UCSD-AML1 (cell line): ENCODE measurements at regions not wholly inside any gene's neighbourhood (a gene's known extent, or its start where the extent isn't known, plus 50 kb on each side); places are given as distances from the start of the nearest gene placed in this dataset.
"Not testable (repeated sequence)": the region's sequence is repeated elsewhere in the genome, so short reads cannot be mapped to it uniquely, and the experiment has no call there.

Experiments
- DNase-seq: peaks from one replicate; lab custom pipeline; 2025; ENCODE audit not compliant: unreplicated experiment; lab: John Stamatoyannopoulos, UW

- no peak for DNase-seq
These were observed 74.9 kb downstream of the ALG10 start for GRCh38 chr12:34097213-34097612.

DNA sequence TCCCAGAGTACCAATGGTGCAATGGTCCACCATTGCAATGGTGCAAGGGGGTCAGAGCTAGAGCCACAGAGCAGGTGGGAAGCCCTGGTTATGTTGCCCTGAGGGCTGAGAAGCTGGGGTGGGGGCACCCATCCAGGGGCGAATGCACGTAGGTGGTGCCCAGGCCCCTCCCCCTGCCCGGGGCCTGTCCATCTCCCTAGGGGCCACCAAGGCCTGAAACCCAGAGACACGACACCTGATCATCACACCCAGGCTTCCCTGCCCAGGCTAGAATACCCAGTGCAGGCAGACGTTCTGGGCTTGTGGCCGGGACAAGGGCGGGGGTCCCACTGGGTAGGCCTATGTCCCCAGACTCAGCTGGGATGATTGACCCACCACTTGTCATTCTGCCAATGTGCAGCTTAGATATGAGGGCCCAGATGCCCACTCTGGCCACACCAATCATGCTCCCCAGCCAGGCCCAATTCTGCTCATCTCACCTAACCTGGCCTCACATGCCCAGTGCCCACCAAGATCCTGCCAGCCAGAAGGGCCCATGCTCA is 83.2 kb downstream of the ALG10 start:
- DNase-seq = no peak

DNA sequence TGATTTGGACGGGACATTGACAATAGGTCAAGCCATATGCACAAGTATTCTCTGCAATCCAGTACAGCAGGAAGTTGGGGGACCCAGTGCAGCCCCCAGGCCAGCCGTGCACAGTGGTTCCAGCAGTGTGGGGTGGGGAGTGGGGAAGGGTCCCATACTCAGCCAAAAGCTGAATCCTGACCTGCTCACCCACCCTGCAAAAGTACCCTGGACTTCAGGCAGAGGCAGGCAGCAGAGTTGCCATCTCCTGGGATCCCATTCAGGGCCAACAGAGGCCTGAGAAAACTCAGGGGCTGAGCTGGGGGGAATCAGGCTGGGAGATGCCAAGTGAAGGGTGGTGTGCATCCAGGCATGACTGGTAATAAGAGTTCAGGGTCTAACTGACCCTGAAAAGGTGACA is 83.9 kb downstream of the ALG10 start:
- DNase-seq = no peak

DNA sequence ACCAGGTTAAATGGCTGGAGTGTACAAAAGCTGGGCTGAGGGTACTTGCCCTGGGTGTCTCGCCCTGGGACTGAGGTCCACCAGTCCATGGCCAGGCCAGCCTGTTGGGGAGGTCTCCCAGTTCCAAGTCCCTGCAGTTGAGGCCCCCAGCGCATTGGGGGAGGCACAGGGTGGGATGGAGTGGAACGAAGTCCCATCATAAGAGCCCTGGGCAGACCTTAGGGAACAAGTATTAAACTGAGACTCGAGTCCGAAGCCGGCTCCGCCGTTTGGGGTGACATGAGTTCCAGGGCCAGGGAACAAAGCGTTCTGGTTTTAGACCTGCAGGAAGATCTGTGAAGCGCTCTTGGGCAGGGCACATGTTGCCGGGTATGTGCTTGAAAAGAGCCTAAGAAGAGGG is 84.7 kb downstream of the ALG10 start:
- DNase-seq = no peak

GRCh38 chr12:34107781-34108404 is 85.6 kb downstream of the ALG10 start:
- no peak for DNase-seq

GRCh38 chr12:34108405-34108803 is 86.1 kb downstream of the ALG10 start:
- DNase-seq = no peak

DNA sequence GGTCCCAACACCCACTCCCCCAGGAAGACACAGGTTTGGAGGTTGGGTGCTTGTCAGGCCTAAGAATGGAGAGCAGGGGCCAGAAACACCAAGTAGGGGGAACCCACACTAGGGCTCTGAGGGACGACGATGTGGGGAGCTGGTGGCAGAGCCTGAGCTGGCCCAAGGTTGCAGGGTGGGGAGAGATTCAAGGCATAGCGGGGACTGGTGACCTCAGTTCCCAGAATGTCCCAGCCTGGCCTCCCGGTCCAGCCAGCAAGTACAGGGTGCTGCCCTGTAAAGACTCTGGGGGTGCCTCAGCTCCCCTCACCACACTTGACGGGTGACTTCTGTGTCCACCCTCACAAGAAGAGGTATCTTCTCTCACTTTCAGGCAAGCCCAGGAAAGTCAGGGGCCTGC is 86.7 kb downstream of the ALG10 start:
- no peak for DNase-seq

DNA sequence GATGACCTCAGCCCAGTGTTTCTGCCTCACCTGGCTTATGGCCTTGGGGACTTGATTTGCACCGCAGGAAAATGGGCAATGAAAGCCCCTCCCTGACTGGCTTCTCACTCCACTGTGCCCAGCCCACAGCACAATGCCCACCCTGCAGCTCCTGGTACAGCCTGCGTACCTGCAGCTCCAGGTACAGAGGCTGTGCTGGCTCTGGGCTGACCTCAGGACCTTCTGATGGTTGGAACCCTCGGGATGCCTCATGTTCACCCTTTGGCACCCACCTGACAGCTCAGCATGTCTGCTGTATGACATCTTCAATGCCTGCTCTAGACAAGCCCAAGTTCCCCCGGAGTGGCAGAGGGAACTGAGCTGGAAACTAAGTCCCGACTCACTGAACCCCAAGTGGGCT is 87.1 kb downstream of the ALG10 start:
- DNase-seq = no peak

DNA sequence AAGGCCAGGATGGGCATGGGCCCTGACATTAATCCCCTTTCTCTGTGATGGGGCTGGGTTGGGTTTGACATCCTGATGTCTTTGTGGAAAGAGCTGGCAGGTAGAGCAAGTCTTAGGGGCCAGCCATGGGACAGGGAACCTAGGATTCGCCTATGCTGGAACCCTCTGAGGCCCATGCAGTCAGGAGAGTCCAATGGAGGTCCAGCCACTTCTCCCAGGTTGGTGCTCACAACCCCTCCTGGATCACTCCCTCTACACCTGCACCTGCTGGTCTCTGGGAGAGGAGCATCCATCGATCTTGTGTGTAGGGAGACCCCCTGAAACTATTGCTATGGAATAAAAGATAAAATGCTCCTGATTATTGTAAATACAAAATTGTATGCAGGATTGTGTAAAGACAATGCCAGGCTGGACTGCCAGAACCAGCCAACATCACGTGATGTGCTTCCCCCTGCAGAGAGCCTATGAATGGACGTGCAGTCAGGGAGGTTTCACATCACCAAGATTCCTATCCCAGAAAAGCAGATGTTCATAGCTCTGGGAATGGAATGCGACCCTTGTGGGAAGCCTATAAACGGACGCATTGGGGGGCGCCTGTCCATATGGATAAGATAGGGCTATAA is 87.7 kb downstream of the ALG10 start:
- not testable (repeated sequence) for DNase-seq

DNA sequence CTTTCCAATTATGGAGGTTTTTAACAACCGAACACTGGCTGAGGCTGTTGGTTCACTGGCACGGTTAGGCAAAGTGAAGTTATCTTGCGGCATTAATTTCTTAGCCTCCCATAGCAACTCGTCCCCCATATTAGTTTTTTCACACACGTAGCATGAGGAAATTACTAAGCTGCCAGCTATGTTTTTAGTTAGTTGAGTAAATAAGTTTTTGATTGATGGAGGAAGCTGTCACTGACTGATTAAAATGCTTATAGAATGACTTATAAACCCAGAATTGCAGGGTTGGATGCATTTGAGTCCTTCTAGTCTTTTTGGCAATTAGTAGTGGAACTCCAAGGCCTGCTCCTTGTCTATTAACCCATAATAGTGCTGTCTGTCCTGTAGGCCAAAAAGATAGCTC is 97.1 kb downstream of the ALG10 start:
- DNase-seq = no peak

GRCh38 chr12:34121360-34121759 is 99.1 kb downstream of the ALG10 start:
- DNase-seq = no peak

DNA sequence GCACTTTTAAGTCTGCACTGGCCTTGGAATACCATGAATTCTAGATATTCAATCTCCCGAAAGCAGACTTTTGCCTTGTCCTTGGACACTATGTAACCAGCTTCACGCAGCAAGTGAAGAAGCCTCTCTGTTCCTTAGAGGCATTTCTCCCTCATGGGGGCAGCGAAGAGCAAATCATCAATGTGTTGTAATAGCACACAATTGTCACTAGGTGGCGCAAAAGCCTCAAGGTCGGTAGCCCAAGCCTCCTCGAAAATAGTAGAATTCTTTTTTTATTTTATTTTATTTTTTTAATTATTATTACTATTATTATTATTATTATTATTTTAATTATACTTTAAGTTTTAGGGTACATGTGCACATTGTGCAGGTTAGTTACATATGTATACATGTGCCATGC is 100.8 kb downstream of the ALG10 start:
- DNase-seq = peak; percentile 27

DNA sequence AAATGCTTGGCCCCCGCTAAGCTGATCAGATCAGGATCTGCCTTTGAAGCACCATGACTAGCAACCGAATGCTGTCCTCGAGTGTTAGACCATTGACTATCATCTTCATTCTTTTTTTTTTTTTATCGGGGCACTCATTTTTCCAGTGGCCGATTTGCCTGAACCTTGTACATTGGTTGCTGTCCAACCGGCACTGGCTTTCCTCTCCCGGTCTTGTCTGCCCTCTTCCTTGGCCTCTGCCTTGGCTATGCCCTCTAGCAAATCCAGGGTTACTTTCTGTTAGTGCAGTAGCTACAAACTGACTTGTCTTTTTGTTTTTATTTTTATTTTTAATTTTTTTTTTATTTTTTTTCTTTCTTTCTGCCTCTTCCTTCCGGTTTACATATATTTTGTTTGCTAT is 102.3 kb downstream of the ALG10 start:
- no peak for DNase-seq

- DNase-seq = no peak
These were observed 103.9 kb downstream of the ALG10 start for GRCh38 chr12:34126239-34126641.

DNA sequence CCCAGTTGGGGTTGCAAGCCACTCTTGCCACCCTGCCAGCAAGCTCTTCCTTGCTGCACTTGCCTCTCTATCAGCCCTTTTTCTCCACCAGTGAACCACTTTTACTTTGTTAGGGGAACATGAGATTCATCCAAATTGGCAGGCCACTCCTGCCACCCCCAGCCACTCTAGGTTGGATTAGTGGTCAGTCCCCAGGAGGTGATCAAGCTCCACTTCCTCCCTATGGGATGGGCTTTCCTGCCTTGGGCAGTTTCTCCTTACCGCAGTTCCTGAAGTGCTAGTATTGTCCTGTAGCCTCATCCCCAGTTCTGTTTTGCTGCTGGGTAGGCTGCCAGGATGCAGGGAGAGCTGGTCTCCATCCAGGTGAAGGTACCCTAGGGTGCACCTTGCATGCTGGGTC is 104.5 kb downstream of the ALG10 start:
- DNase-seq = no peak

- DNase-seq = not testable (repeated sequence)
These were observed 105.1 kb downstream of the ALG10 start for GRCh38 chr12:34127379-34127778.

- no peak for DNase-seq
These were observed 120.1 kb downstream of the ALG10 start for GRCh38 chr12:34142430-34142829.

- no peak for DNase-seq
These were observed 128.7 kb downstream of the ALG10 start for GRCh38 chr12:34151019-34151418.

GRCh38 chr12:34163443-34163842 is 141.1 kb downstream of the ALG10 start:
- DNase-seq = no peak

DNA sequence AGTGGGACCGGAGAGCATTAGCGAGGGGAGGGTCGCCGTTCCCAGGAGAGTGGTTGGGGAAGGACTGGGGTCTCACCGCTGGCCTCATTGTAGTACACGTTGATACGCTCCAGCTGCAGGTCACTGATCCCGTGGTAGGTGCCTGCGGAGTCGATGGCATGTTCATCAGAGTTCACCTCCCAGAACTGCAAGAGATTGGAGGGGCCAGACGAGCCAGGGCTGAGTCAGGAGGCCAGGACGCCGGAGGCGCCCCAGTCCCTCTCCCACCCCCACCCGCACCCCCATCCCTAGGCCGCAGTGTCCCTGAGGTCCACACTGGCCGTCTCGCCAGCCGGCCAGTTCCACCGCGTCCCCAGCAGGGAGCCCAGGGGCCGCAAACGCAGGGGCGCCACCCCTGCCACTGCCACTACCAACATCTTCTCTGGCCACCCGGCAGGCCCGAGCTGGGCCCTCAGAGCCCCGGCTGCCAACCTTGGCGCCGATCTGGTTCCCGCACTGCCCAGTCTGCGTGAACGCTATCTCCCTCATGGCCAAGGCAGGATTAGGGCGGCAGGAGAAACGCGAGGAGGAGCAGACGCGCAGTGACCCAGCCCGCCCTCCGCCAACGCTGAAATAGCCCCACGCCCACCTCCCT is 144.2 kb downstream of the ALG10 start:
- DNase-seq = no peak

- DNase-seq = not testable (repeated sequence)
These were observed 146.2 kb downstream of the ALG10 start for GRCh38 chr12:34168507-34168906.

- no peak for DNase-seq
These were observed 164.2 kb downstream of the ALG10 start for GRCh38 chr12:34186492-34186891.
